K562 (cell line): ENCODE measurements at regions not wholly inside any gene's neighbourhood (a gene's known extent, or its start where the extent isn't known, plus 50 kb on each side); places are given as distances from the start of the nearest gene placed in this dataset.

Source experiments
- ATAC-seq: fragments of 200-7000 bp; cut with Tn5 transposase; 3 replicates; pipeline ENCODE4 v1.9.1; 2020; ENCODE audit warnings: moderate library complexity
- BruUV-seq: library from RNA; stranded (reverse); fragments of 400-500 nt; replicated peaks from 2 replicates; lab custom pipeline; 2021; lab: Mats Ljungman, UMichigan
- CTCF ChIA-PET: fragments of 300-600 bp; formaldehyde crosslinking; extraction: SDS; loops from one replicate; lab custom pipeline; 2021; ENCODE audit warnings: low intra/inter-chr PET ratio; lab: Yijun Ruan, JAX
- POLR2A ChIA-PET: fragments of 300-600, 350-650 bp; sonication (Branson Sonifier 250); formaldehyde crosslinking; extraction: SDS; loops from one replicate; lab custom pipeline; 2021; ENCODE audit warnings: antibody characterized with exemption, inconsistent platforms; lab: Yijun Ruan, JAX
- DNase-seq, 4 experiments: peaks; one replicate each; pipeline versions ENCODE4 v3.0.0 to v3.0.0-alpha.2; 2011 to 2018; ENCODE audit warnings: low spot score in 3 of 4, mixed read lengths in 3 of 4; ENCODE audit errors: extremely low read depth in 1 of 4
- FAIRE-seq: peaks from 2 replicates; lab custom pipeline; 2011; peaks lifted over from hg19 to GRCh38; lab: Jason Lieb, UNC
- H2AFZ ChIP-seq: 2 replicates; pipeline ENCODE4 v1.6.0; 2011; ENCODE audit warnings: low read depth, low read length, control low read depth, inconsistent platforms
- H3K27ac ChIP-seq: fragments of 200-600 bp; 3 replicates; pipeline ENCODE4 v1.8.0; 2011; ENCODE audit warnings: low read depth, mild to moderate bottlenecking, control low read depth, inconsistent platforms, low read length, moderate library complexity, mixed read lengths; ENCODE audit errors: extremely low read depth
- H3K27me3 ChIP-seq, 2 experiments: fragments of 300-600 bp in 1 of 2; 2 replicates in 1 of 2; 3 replicates in 1 of 2; pipeline versions ENCODE4 v1.6.0 to v1.8.0; 2011; ENCODE audit warnings: inconsistent platforms in 2 of 2, low read length in 2 of 2, mild to moderate bottlenecking in 1 of 2, mixed read lengths in 1 of 2, moderate library complexity in 1 of 2; ENCODE audit not compliant: control insufficient read depth in 2 of 2, insufficient read depth in 2 of 2
- H3K36me3 ChIP-seq: fragments of 300-600 bp; 3 replicates; pipeline ENCODE4 v1.8.0; 2011; ENCODE audit warnings: mild to moderate bottlenecking, low read length, inconsistent platforms; ENCODE audit not compliant: control insufficient read depth, insufficient read depth
- H3K4me1 ChIP-seq, 2 experiments: fragments of 200-600 bp in 1 of 2; replicated peaks in 1 of 2; 2 replicates in 1 of 2; 3 replicates in 1 of 2; pipeline versions ENCODE4 v1.5.1 to v1.8.0; 2011; ENCODE audit warnings: inconsistent platforms in 2 of 2, low read length in 2 of 2, mild to moderate bottlenecking in 1 of 2, mixed read lengths in 1 of 2, moderate library complexity in 1 of 2; ENCODE audit not compliant: control insufficient read depth in 2 of 2, insufficient read depth in 2 of 2
- H3K4me2 ChIP-seq: 2 replicates; pipeline ENCODE4 v1.6.1; 2011; ENCODE audit warnings: low read length, control low read depth, inconsistent platforms, mixed read lengths; ENCODE audit not compliant: insufficient read depth
- H3K4me3 ChIP-seq: fragments of 200-600 bp; sonication (generic), shearing (Covaris generic); 2 replicates; pipeline ENCODE4 v1.5.1; 2016; ENCODE audit warnings: control low read depth, inconsistent platforms
- H3K79me2 ChIP-seq: fragments of 200-600 bp; 3 replicates; pipeline ENCODE4 v1.8.0; 2011; ENCODE audit warnings: low read length, inconsistent platforms; ENCODE audit not compliant: control insufficient read depth, insufficient read depth
- H3K9ac ChIP-seq, 2 experiments: 2 replicates each; pipeline versions ENCODE4 v1.6.0 to v1.6.1; 2011; ENCODE audit warnings: low read depth in 2 of 2, low read length in 2 of 2, control low read depth in 1 of 2, inconsistent platforms in 1 of 2, mild to moderate bottlenecking in 1 of 2, mixed read lengths in 1 of 2; ENCODE audit not compliant: insufficient read depth in 1 of 2
- H3K9me1 ChIP-seq: one replicate; pipeline ENCODE4 v1.6.0; 2011; ENCODE audit warnings: inconsistent platforms, mild to moderate bottlenecking, low read length, moderate library complexity; ENCODE audit not compliant: control insufficient read depth, insufficient read depth
- H3K9me3 ChIP-seq: replicated peaks from 2 replicates; pipeline ENCODE4 v1.5.1; 2011; ENCODE audit warnings: low read depth, low read length, inconsistent platforms; ENCODE audit not compliant: control insufficient read depth, insufficient read depth
- H4K20me1 ChIP-seq: replicated peaks from 2 replicates; pipeline ENCODE4 v1.6.1; 2011; ENCODE audit warnings: low read length, inconsistent platforms, mixed read lengths; ENCODE audit not compliant: control insufficient read depth, insufficient read depth
- CBFA2T2 ChIP-seq: fragments of 450-650 bp; conservative IDR thresholded peaks from 2 replicates; pipeline ENCODE4 v1.6.1; 2017; ENCODE audit warnings: mild to moderate bottlenecking
- CHD4 ChIP-seq: fragments of 200-600 bp; sonication (generic); IDR thresholded peaks from 3 replicates; pipeline ENCODE4 v1.6.1; 2012; ENCODE audit warnings: low read depth, mild to moderate bottlenecking, mixed read lengths, low read length, inconsistent platforms; ENCODE audit not compliant: insufficient read depth, insufficient replicate concordance, poor library complexity, severe bottlenecking
- EGR1 ChIP-seq: fragments of 450-650 bp; conservative IDR thresholded peaks from 2 replicates; pipeline ENCODE4 v1.6.1; 2017; ENCODE audit warnings: mild to moderate bottlenecking
- PTBP1 ChIP-seq: fragments of 200-400 bp; formaldehyde crosslinking; IDR thresholded peaks from 2 replicates; pipeline ENCODE4 v1.6.1; 2017; ENCODE audit warnings: low read depth, low read length
- WGBS: fragments of 100-300 bp; shearing (Covaris generic); methylation state at CpG from one replicate; pipeline ENCODE4 v1.1.6; 2016; ENCODE audit warnings: low coverage, mixed read lengths; ENCODE audit not compliant: insufficient coverage; ENCODE audit errors: missing lambda C conversion rate; 5-methylcytosine and 5-hydroxymethylcytosine counted together
- in situ Hi-C: fragments of 300-500 bp; cut with MboI; formaldehyde crosslinking; loops from 4 replicates; pipeline ENCODE4 v1.15.0; 2018; ENCODE audit warnings: inconsistent platforms, mixed read lengths
- intact Hi-C: fragments of 100-400 bp; cut with micrococcal nuclease; formaldehyde crosslinking; loops from 2 replicates; pipeline ENCODE4 v1.14.2; 2022
- TF ChIP-seq, protein P1 (sequence below): fragments of 200-400 bp; formaldehyde crosslinking; IDR thresholded peaks from 2 replicates; pipeline ENCODE4 v1.6.1; 2017; ENCODE audit warnings: mild to moderate bottlenecking, low read depth, low read length, moderate library complexity
- TF ChIP-seq, protein P2 (sequence below): IDR thresholded peaks from 2 replicates; pipeline ENCODE4 v1.6.1; 2016; ENCODE audit warnings: missing genetic modification characterization, missing compliant biosample characterization
- TF ChIP-seq, protein P3 (sequence below): fragments of 450-650 bp; formaldehyde crosslinking; IDR thresholded peaks from 2 replicates; pipeline ENCODE4 v1.4.0; 2020; ENCODE audit warnings: mild to moderate bottlenecking

DNA sequence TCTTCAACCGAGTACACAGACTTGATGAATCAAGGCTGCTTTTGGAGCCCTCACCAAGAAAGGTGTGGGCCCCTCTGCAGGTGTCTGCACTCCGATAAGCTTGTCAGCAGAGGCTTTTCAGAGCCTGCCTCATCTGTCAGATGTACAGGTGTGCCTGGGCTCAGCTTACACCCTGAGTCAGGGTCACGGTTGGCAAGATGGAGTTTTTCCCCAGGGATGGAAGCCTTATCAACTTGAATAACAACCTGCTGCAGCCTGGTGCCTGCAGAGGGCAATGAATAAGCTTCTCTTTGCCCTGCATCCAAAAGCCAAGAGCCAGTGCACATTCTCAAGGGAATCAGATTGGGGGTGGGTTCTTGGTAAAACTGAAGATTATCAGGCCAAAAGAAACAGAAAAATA lies 427.1 kb downstream of the CD83 start:
- Histone ChIP-seq H4K20me1 (no peaks in the 10 kb centered on the region), H3K9ac (no peak overlapping the region), H3K4me1 (no peaks in the 10 kb centered on the region; a peak in 1 of 5 replicates), H3K4me3 (no peak overlapping the region), H3K36me3 (no peaks in the 10 kb centered on the region), H3K79me2 (no peaks in the 10 kb centered on the region), H3K9me3 (no peaks in the 10 kb centered on the region), H3K27me3 (peaks cover 0 to 12% of the 10 kb centered on the region in 2 experiments; a peak in 2 of 5 replicates), H3K9me1 (no peaks in the 10 kb centered on the region), H2AFZ (no peak overlapping the region), H3K27ac (no peak overlapping the region), H3K4me2 (no peak overlapping the region)
- BruUV-seq, result no TSS peak
- TF ChIP-seq CHD4, result no peak
- TF ChIP-seq, protein P1, sequence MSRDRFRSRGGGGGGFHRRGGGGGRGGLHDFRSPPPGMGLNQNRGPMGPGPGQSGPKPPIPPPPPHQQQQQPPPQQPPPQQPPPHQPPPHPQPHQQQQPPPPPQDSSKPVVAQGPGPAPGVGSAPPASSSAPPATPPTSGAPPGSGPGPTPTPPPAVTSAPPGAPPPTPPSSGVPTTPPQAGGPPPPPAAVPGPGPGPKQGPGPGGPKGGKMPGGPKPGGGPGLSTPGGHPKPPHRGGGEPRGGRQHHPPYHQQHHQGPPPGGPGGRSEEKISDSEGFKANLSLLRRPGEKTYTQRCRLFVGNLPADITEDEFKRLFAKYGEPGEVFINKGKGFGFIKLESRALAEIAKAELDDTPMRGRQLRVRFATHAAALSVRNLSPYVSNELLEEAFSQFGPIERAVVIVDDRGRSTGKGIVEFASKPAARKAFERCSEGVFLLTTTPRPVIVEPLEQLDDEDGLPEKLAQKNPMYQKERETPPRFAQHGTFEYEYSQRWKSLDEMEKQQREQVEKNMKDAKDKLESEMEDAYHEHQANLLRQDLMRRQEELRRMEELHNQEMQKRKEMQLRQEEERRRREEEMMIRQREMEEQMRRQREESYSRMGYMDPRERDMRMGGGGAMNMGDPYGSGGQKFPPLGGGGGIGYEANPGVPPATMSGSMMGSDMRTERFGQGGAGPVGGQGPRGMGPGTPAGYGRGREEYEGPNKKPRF, result no peak
- TF ChIP-seq EGR1, result no peak
- TF ChIP-seq, protein P2, sequence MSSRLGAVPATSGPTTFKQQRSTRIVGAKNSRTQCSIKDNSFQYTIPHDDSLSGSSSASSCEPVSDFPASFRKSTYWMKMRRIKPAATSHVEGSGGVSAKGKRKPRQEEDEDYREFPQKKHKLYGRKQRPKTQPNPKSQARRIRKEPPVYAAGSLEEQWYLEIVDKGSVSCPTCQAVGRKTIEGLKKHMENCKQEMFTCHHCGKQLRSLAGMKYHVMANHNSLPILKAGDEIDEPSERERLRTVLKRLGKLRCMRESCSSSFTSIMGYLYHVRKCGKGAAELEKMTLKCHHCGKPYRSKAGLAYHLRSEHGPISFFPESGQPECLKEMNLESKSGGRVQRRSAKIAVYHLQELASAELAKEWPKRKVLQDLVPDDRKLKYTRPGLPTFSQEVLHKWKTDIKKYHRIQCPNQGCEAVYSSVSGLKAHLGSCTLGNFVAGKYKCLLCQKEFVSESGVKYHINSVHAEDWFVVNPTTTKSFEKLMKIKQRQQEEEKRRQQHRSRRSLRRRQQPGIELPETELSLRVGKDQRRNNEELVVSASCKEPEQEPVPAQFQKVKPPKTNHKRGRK (tag), result no peak
- no peak for TF ChIP-seq PTBP1
- TF ChIP-seq, protein P3, sequence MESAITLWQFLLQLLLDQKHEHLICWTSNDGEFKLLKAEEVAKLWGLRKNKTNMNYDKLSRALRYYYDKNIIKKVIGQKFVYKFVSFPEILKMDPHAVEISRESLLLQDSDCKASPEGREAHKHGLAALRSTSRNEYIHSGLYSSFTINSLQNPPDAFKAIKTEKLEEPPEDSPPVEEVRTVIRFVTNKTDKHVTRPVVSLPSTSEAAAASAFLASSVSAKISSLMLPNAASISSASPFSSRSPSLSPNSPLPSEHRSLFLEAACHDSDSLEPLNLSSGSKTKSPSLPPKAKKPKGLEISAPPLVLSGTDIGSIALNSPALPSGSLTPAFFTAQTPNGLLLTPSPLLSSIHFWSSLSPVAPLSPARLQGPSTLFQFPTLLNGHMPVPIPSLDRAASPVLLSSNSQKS (CRISPR knock-in tag), result no peak
- 0 out of 2 replicates have a peak, but pooled peaks have one; percentile 13 for TF ChIP-seq CBFA2T2
- 16% methylated on average over 3 of the region's 3 CpGs for WGBS
- in situ Hi-C loops (no loop called here), intact Hi-C loops (no loop called here)
- FAIRE-seq (no peak), ATAC-seq (no peak), DNase-seq (no peak)
- ChIA-PET CTCF (no interaction called here), POLR2A (interaction anchor here (1.4 kb wide), 1 partner anchor 21 kb away, joined by 5 read pairs; no protein-coding TSS in a partner anchor)
